ENCODE measurements at regions not wholly inside any gene's neighbourhood (a gene's known extent, or its start where the extent isn't known, plus 50 kb on each side); places are given as distances from the start of the nearest gene placed in this dataset.

DNA sequence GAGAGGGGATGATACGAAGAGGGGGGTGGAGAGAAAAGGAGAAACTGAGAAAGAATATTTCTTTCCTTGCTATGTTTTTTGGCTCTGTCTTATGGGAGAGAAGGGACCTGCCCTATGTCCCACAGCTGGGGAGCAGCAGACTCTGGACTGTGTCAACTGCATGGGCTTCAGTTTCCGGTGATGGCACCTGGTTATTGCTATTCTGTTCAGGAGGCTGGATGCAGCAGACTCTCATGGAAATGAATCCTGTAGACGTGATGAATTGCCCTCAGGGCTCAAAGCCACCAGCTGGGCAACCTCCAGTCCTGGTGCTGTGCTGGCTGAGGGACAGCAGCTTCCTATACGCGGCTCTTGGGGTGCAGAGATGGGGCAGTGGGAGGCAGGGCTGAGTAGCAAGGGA lies 121.2 kb downstream of the HAPSTR1 start:
- Histone ChIP-seq H3K4me3 (ENCODE audit: low read length, poor library complexity, severe bottlenecking) (no peak overlapping the region), H3K9ac (ENCODE audit: low read depth, low read length, poor library complexity, severe bottlenecking) (no peak overlapping the region), H3K79me2 (ENCODE audit: insufficient read depth, low read length) (no peaks in the 10 kb centered on the region), H3K4me2 (ENCODE audit: low read depth, low read length, poor library complexity, severe bottlenecking) (no peak overlapping the region), H3F3A (ENCODE audit: low read depth) (no peaks in the 10 kb centered on the region), H2AFZ (ENCODE audit: low read length) (no peak overlapping the region), H4K20me1 (ENCODE audit: insufficient read depth, low read length, poor library complexity, severe bottlenecking) (no peaks in the 10 kb centered on the region), H3K27me3 (ENCODE audit: insufficient read depth, low read length, poor library complexity, severe bottlenecking) (no peaks in the 10 kb centered on the region), H3K9me2 (replicated peaks; ENCODE audit: low read depth, low read length) (no peaks in the 10 kb centered on the region), H3K36me3 (ENCODE audit: insufficient read depth, low read length) (no peaks in the 10 kb centered on the region), H3K9me3 (ENCODE audit: insufficient read depth, low read depth, low read length) (no peaks in the 10 kb centered on the region), H3K4me1 (ENCODE audit: insufficient read depth, low read length, poor library complexity, severe bottlenecking) (no peaks in the 10 kb centered on the region)
- TF ChIP-seq, protein P1, sequence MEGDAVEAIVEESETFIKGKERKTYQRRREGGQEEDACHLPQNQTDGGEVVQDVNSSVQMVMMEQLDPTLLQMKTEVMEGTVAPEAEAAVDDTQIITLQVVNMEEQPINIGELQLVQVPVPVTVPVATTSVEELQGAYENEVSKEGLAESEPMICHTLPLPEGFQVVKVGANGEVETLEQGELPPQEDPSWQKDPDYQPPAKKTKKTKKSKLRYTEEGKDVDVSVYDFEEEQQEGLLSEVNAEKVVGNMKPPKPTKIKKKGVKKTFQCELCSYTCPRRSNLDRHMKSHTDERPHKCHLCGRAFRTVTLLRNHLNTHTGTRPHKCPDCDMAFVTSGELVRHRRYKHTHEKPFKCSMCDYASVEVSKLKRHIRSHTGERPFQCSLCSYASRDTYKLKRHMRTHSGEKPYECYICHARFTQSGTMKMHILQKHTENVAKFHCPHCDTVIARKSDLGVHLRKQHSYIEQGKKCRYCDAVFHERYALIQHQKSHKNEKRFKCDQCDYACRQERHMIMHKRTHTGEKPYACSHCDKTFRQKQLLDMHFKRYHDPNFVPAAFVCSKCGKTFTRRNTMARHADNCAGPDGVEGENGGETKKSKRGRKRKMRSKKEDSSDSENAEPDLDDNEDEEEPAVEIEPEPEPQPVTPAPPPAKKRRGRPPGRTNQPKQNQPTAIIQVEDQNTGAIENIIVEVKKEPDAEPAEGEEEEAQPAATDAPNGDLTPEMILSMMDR (conservative IDR thresholded peaks at IDR 0.05; ENCODE audit: low read length), result no peak
- no peak for TF ChIP-seq EZH2phosphoT487 (IDR thresholded peaks at IDR 0.05; ENCODE audit: borderline replicate concordance)

DNA sequence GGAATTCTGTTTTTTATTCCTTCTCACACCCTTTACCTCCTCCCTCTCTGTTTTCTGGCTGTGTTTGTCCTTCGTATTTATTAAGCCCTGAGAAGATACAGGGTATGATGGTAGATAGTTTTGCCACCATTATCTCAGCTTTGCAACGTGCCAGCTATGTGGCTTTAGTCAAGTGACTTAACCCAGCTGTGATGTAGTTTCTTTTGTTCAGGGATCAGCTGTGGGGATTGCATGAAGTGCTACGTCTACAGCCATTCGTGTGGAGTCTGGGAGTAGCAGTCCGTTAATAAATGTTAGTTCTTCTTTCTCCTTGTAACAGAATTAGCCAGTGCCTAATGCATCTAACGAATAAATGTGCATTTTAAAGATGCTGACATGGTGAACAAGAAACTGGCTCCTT lies 128.4 kb downstream of the HAPSTR1 start:
- Histone ChIP-seq H3F3A (ENCODE audit: low read depth) (no peaks in the 10 kb centered on the region), H3K9me3 (ENCODE audit: insufficient read depth, low read depth, low read length) (no peaks in the 10 kb centered on the region)
- TF ChIP-seq, protein P1 (conservative IDR thresholded peaks at IDR 0.05; ENCODE audit: low read length), result no peak
- TF ChIP-seq EZH2phosphoT487 (IDR thresholded peaks at IDR 0.05; ENCODE audit: borderline replicate concordance), result no peak

DNA sequence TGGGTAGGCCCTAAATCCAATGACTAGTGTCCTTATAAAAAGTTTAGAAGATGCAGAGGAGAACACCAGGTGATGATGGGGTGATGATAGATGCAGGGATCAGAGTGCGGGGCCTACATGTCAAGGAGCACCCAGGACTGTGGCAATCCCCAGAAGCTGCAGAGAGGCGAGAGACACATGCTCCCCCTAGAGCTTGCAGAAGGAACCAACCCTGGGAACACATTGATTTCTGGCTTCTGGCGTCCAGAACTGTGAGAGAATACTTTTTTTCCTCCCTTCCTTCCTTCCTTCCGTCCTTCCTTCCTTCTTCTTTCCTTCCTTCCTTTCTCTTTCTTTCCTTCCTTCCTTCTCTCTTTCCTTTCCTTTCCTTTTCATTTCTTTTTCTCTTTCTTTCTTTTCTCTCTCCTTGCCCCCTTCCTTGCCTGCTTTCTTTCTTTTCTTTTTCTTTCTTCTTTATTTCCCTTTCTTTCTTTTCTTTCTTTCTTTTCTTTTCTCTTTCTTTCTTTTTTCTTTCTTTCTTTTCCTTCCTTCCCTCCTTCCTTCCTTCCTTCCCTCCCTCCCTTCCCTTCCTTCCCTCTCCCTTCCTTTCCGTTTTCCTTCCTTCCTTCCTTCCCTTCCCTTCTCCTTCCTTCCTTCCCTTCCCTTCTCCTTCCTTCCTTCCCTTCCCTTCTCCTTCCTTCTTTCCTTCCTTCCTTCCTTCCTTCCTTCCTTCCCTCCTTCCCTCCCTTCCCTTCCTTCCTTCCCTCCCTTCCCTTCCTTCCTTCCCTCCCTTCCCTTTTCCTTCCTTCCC lies 134.3 kb downstream of the HAPSTR1 start:
- H3K27me3 ChIP-seq (ENCODE audit: insufficient read depth, low read length, poor library complexity, severe bottlenecking), result no peaks in the 10 kb centered on the region
- no peaks in the 10 kb centered on the region for H3K9me3 ChIP-seq (ENCODE audit: insufficient read depth, low read depth, low read length)
- H3K4me3 ChIP-seq (ENCODE audit: low read length, poor library complexity, severe bottlenecking), result no peak overlapping the region
- H4K20me1 ChIP-seq (ENCODE audit: insufficient read depth, low read length, poor library complexity, severe bottlenecking), result no peaks in the 10 kb centered on the region
- no peak overlapping the region for H2AFZ ChIP-seq (ENCODE audit: low read length)
- no peaks in the 10 kb centered on the region for H3K9me2 ChIP-seq (replicated peaks; ENCODE audit: low read depth, low read length)
- no peak overlapping the region for H3K4me2 ChIP-seq (ENCODE audit: low read depth, low read length, poor library complexity, severe bottlenecking)
- H3K79me2 ChIP-seq (ENCODE audit: insufficient read depth, low read length), result no peaks in the 10 kb centered on the region
- H3K9ac ChIP-seq (ENCODE audit: low read depth, low read length, poor library complexity, severe bottlenecking), result no peak overlapping the region
- H3K4me1 ChIP-seq (ENCODE audit: insufficient read depth, low read length, poor library complexity, severe bottlenecking), result no peaks in the 10 kb centered on the region
- H3K36me3 ChIP-seq (ENCODE audit: insufficient read depth, low read length), result no peaks in the 10 kb centered on the region
- no peaks in the 10 kb centered on the region for H3F3A ChIP-seq (ENCODE audit: low read depth)
- TF ChIP-seq EZH2phosphoT487 (IDR thresholded peaks at IDR 0.05; ENCODE audit: borderline replicate concordance), result no peak
- TF ChIP-seq, protein P1 (conservative IDR thresholded peaks at IDR 0.05; ENCODE audit: low read length), result no peak

More for the DNA sequence above, 128.4 kb downstream of the HAPSTR1 start:
- no peak overlapping the region for H3K4me3 ChIP-seq (ENCODE audit: low read length, poor library complexity, severe bottlenecking)
- no peaks in the 10 kb centered on the region for H3K4me1 ChIP-seq (ENCODE audit: insufficient read depth, low read length, poor library complexity, severe bottlenecking)
- no peaks in the 10 kb centered on the region for H4K20me1 ChIP-seq (ENCODE audit: insufficient read depth, low read length, poor library complexity, severe bottlenecking)
- no peaks in the 10 kb centered on the region for H3K79me2 ChIP-seq (ENCODE audit: insufficient read depth, low read length)
- no peaks in the 10 kb centered on the region for H3K9me2 ChIP-seq (replicated peaks; ENCODE audit: low read depth, low read length)
- H3K27me3 ChIP-seq (ENCODE audit: insufficient read depth, low read length, poor library complexity, severe bottlenecking), result no peaks in the 10 kb centered on the region
- H2AFZ ChIP-seq (ENCODE audit: low read length), result no peak overlapping the region
- no peak overlapping the region for H3K9ac ChIP-seq (ENCODE audit: low read depth, low read length, poor library complexity, severe bottlenecking)
- H3K36me3 ChIP-seq (ENCODE audit: insufficient read depth, low read length), result no peaks in the 10 kb centered on the region
- no peak overlapping the region for H3K4me2 ChIP-seq (ENCODE audit: low read depth, low read length, poor library complexity, severe bottlenecking)
